ENCODE measurements at regions not wholly inside any gene's neighbourhood (a gene's known extent, or its start where the extent isn't known, plus 50 kb on each side); places are given as distances from the start of the nearest gene placed in this dataset.

DNA sequence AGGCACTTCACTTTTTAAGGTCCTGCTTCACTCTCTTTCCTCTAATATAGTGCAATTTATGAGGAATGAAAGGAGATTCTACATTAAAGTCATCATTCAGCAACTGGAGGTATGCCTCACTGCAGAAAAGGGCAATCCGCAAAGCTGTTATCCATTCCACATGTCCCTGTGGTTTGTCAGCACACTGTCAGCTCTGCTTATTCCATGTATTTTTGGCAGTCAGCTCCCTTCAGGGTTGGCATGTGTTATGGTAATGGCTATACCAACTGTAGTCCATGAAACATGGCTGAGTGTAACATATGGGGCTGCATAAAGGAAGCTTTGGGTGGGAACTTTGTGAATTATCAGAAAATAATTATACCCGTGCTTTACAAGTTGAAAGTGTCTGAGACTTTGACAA lies 154.1 kb downstream of the GALC start:
- Histone ChIP-seq H3K4me3 (replicated peaks in 1 of 3; ENCODE audit: insufficient read depth in 1 of 3, low read depth in 1 of 3, low read length in 3 of 3) (no peak overlapping the region), H3K27me3 (ENCODE audit: control insufficient read depth in 2 of 2, insufficient read depth in 2 of 2, low read length in 2 of 2) (no peaks in the 10 kb centered on the region), H2AFZ (ENCODE audit: low read depth, low read length) (no peak overlapping the region), H3K79me2 (ENCODE audit: control insufficient read depth, insufficient read depth, low read length) (no peaks in the 10 kb centered on the region), H3K9ac (replicated peaks; ENCODE audit: extremely low read depth, insufficient read depth, low read length) (no peak overlapping the region), H4K20me1 (replicated peaks; ENCODE audit: control insufficient read depth, extremely low read depth, insufficient read depth, low read length) (no peaks in the 10 kb centered on the region), H3K36me3 (ENCODE audit: control insufficient read depth in 2 of 2, extremely low read depth in 1 of 2, insufficient read depth in 2 of 2, low read length in 2 of 2) (no peaks in the 10 kb centered on the region), H3K4me2 (ENCODE audit: insufficient read depth, low read length) (no peak overlapping the region), H3K9me3 (replicated peaks; ENCODE audit: control insufficient read depth, insufficient read depth, low read length) (peaks cover 4% of the 10 kb centered on the region), H3K9me1 (replicated peaks; ENCODE audit: control insufficient read depth, extremely low read depth, insufficient read depth, low read length) (no peaks in the 10 kb centered on the region), H3K4me1 (ENCODE audit: control insufficient read depth, extremely low read depth, insufficient read depth, low read length) (no peaks in the 10 kb centered on the region), H3K27ac (ENCODE audit: insufficient read depth, low read depth, low read length) (no peak overlapping the region)
- TF ChIP-seq, protein P1, sequence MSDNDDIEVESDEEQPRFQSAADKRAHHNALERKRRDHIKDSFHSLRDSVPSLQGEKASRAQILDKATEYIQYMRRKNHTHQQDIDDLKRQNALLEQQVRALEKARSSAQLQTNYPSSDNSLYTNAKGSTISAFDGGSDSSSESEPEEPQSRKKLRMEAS (IDR thresholded peaks at IDR 0.05; ENCODE audit: insufficient read depth, insufficient read length), result no peak
- TF ChIP-seq POLR2AphosphoS5 (IDR thresholded peaks at IDR 0.05; ENCODE audit: insufficient read depth, low read depth, low read length) (no peak), POLR2A (IDR thresholded peaks at IDR 0.05; ENCODE audit: low read depth, low read length) (no peak), EZH2 (IDR thresholded peaks at IDR 0.05; ENCODE audit: borderline replicate concordance, low read depth, low read length, severe bottlenecking) (no peak), FOS (IDR thresholded peaks at IDR 0.05; ENCODE audit: borderline replicate concordance, insufficient read depth, low read length) (no peak), JUN (IDR thresholded peaks at IDR 0.05; ENCODE audit: borderline replicate concordance, insufficient read depth, insufficient read length, low read depth) (no peak), GATA2 (IDR thresholded peaks at IDR 0.05; ENCODE audit: insufficient read depth, insufficient read length, low read depth, low read length) (no peak), MYC (IDR thresholded peaks at IDR 0.05; ENCODE audit: low read depth, low read length) (no peak)
- TF ChIP-seq, protein P2, sequence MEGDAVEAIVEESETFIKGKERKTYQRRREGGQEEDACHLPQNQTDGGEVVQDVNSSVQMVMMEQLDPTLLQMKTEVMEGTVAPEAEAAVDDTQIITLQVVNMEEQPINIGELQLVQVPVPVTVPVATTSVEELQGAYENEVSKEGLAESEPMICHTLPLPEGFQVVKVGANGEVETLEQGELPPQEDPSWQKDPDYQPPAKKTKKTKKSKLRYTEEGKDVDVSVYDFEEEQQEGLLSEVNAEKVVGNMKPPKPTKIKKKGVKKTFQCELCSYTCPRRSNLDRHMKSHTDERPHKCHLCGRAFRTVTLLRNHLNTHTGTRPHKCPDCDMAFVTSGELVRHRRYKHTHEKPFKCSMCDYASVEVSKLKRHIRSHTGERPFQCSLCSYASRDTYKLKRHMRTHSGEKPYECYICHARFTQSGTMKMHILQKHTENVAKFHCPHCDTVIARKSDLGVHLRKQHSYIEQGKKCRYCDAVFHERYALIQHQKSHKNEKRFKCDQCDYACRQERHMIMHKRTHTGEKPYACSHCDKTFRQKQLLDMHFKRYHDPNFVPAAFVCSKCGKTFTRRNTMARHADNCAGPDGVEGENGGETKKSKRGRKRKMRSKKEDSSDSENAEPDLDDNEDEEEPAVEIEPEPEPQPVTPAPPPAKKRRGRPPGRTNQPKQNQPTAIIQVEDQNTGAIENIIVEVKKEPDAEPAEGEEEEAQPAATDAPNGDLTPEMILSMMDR (IDR thresholded peaks at IDR 0.05; ENCODE audit: extremely low read depth in 1 of 2, insufficient read depth in 1 of 2, low read depth in 1 of 2, low read length in 2 of 2), result no peak
- DNase-seq (ENCODE audit: low read depth, low spot score), result no peak
- intact Hi-C loops (cut with micrococcal nuclease), result no loop called here
- BruUV-seq (replicated peaks), result no TSS peak
- dilution Hi-C loops (cut with MboI; ENCODE audit: extremely low pct_ligation_motif_present, low sequenced_read_pairs), result no loop called here
- ChIA-PET CTCF (no interaction called here), POLR2A (no interaction called here)
- no peak for FAIRE-seq
